ENCODE measurements at regions not wholly inside any gene's neighbourhood (a gene's known extent, or its start where the extent isn't known, plus 50 kb on each side); places are given as distances from the start of the nearest gene placed in this dataset.

DNA sequence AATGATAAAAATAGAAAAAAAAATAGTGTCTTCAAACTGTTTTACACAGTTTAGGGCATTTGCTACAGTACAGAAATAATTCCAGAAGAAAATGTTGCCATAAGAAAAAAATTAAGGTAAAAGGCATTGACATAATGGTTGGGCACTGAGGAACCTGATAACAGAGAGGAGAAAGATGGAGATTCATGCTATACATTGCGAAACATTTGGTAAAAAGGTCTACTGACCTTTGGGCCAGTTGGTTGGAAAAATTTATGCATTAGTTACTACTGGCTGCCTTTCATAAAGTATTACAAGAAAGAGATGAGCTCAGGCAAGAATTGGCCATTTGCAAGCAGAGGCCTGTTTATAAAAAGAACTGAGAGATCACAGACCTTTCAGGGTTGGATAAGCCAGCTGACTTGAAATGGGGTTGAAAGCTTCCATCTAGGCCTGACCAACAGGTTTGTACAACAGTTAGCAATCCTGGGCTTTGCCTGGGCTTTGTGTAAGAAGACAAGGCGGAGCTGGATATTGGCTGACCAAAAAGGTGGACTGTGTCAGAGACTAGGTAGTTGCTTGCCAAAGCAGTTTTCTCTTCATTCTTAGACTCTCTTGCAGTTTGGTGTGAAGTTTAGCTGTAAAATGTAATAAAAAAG is 166.6 kb upstream of the MCTP2 start:
- intact Hi-C loops (cut with DNase I; ENCODE audit: low total_unique reads), result no loop called here
- H3K27me3 ChIP-seq (replicated peaks in 1 of 7), result peaks cover 0 to 10% (median 0%) of the 10 kb centered on the region in 7 donors
- TF ChIP-seq POLR2AphosphoS5 (IDR thresholded peaks at IDR 0.05) (no peak), POLR2A (IDR thresholded peaks at IDR 0.05) (no peak)
- TF ChIP-seq, protein P1, sequence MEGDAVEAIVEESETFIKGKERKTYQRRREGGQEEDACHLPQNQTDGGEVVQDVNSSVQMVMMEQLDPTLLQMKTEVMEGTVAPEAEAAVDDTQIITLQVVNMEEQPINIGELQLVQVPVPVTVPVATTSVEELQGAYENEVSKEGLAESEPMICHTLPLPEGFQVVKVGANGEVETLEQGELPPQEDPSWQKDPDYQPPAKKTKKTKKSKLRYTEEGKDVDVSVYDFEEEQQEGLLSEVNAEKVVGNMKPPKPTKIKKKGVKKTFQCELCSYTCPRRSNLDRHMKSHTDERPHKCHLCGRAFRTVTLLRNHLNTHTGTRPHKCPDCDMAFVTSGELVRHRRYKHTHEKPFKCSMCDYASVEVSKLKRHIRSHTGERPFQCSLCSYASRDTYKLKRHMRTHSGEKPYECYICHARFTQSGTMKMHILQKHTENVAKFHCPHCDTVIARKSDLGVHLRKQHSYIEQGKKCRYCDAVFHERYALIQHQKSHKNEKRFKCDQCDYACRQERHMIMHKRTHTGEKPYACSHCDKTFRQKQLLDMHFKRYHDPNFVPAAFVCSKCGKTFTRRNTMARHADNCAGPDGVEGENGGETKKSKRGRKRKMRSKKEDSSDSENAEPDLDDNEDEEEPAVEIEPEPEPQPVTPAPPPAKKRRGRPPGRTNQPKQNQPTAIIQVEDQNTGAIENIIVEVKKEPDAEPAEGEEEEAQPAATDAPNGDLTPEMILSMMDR (IDR thresholded peaks at IDR 0.05 in 8 of 11, conservative IDR thresholded peaks at IDR 0.05 in 3 of 11), result no peak
- no peak for DNase-seq
- no peak overlapping the region for H3K4me3 ChIP-seq
- peaks cover 0 to 23% (median 9%) of the 10 kb centered on the region in 8 donors for H3K9me3 ChIP-seq
- no peak overlapping the region for H3K27ac ChIP-seq
- no peaks in the 10 kb centered on the region for H3K4me1 ChIP-seq
- no peaks in the 10 kb centered on the region for H3K36me3 ChIP-seq
- WGBS, 5 donors, result 84 to 93% (median 86%) methylated on average over 2 of the region's 2 CpGs

DNA sequence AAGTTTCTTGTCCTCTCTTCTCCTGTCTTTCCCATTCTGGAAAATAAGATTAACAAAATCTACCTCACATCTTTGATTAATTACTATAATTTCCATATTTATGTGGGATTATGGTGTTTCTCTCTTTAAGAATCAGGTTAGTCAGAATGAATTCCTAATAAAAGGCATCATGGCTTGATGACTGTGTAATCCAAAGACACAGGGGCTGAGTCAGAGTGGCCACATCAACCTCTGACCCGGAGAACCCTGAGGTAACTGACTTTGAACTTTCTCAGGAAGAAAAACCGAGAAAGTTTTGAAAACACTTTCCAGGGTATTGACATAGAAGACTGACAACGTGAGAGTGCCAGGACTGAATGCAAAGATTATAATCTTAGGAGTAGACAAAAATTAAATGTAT is 170.3 kb upstream of the MCTP2 start:
- H3K27ac ChIP-seq, result no peak overlapping the region
- TF ChIP-seq POLR2A (IDR thresholded peaks at IDR 0.05) (no peak), POLR2AphosphoS5 (IDR thresholded peaks at IDR 0.05) (no peak)
- TF ChIP-seq, protein P1 (IDR thresholded peaks at IDR 0.05 in 8 of 11, conservative IDR thresholded peaks at IDR 0.05 in 3 of 11), result no peak

DNA sequence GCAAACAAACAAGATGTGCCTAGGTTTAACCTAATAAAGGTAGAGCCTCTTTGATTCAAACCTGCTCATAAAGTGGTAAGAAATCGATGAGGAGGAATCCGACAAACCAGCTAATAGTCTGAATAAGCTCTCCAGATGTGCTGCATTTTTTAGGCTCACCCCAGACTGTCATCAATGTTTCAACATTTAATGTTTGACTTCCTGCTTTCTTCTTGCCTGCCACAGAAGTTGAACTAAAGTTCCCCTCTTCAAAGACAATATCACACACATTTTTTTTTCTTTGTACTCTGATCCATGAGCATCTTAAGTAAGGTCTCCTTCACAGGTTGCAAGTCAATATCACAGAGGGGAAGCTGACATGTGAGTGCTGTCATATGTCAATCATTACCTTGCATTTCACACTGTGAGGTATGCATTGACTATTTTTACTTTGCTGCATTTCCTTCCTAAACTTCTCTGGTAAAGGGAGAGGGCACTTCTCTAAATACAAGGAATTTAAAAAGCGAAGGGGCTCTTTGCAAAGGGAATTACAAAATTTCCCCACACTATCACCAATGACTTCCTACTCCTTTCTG is 172.3 kb upstream of the MCTP2 start:
- TF ChIP-seq, protein P1 (IDR thresholded peaks at IDR 0.05 in 8 of 11, conservative IDR thresholded peaks at IDR 0.05 in 3 of 11), result no peak
- TF ChIP-seq POLR2A (IDR thresholded peaks at IDR 0.05) (no peak), POLR2AphosphoS5 (IDR thresholded peaks at IDR 0.05) (no peak)
- 17 to 38% (median 21%) methylated on average over 3 of the region's 3 CpGs for WGBS, 5 donors
- Histone ChIP-seq H3K36me3 (no peaks in the 10 kb centered on the region), H3K27me3 (replicated peaks in 1 of 7) (peaks cover 0 to 16% (median 0%) of the 10 kb centered on the region in 7 donors), H3K4me3 (no peak overlapping the region), H3K27ac (no peak overlapping the region), H3K9me3 (no peaks in the 10 kb centered on the region), H3K4me1 (peaks cover 0 to 4% (median 0%) of the 10 kb centered on the region in 6 donors)
- intact Hi-C loops (cut with DNase I; ENCODE audit: low total_unique reads), result no loop called here
- no peak for DNase-seq

More for the DNA sequence above, 170.3 kb upstream of the MCTP2 start:
- Histone ChIP-seq H3K27me3 (replicated peaks in 1 of 7) (peaks cover 0 to 16% (median 0%) of the 10 kb centered on the region in 7 donors), H3K36me3 (no peaks in the 10 kb centered on the region), H3K4me1 (peaks cover 0 to 4% (median 0%) of the 10 kb centered on the region in 6 donors), H3K9me3 (no peaks in the 10 kb centered on the region), H3K4me3 (no peak overlapping the region)
- no peak for DNase-seq
- intact Hi-C loops (cut with DNase I; ENCODE audit: low total_unique reads), result no loop called here
- 66 to 83% (median 75%) methylated on average over 3 of the region's 3 CpGs for WGBS, 5 donors

DNA sequence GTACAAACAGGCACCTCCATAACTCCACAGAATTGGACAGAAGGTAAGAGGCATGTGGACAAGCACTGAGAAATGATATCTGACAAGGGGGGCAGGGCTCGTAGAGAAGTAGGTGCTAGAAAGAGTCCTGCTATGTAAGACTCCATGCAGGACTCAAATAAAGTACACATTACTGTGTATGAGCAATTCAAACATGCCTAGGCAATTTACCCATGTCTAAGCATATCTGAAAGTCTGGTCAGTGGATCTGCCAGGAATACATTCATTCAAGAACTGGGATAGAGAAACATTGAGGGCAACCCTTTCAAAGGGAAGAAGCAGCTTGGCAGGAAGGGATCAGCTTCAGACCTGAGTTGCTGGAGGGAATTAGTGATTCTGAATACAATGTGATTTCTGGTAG is 174.1 kb upstream of the MCTP2 start:
- no peak overlapping the region for H3K27ac ChIP-seq
- DNase-seq, result no peak
- H3K4me1 ChIP-seq, result peaks cover 0 to 4% (median 0%) of the 10 kb centered on the region in 6 donors
- TF ChIP-seq, protein P1 (IDR thresholded peaks at IDR 0.05 in 8 of 11, conservative IDR thresholded peaks at IDR 0.05 in 3 of 11), result no peak
- TF ChIP-seq POLR2AphosphoS5 (IDR thresholded peaks at IDR 0.05), result no peak
- no peak for TF ChIP-seq POLR2A (IDR thresholded peaks at IDR 0.05)
- no peak overlapping the region for H3K4me3 ChIP-seq
- H3K9me3 ChIP-seq, result no peaks in the 10 kb centered on the region
- intact Hi-C loops (cut with DNase I; ENCODE audit: low total_unique reads), result no loop called here
- H3K36me3 ChIP-seq, result no peaks in the 10 kb centered on the region
- H3K27me3 ChIP-seq (replicated peaks in 1 of 7), result peaks cover 0 to 16% (median 0%) of the 10 kb centered on the region in 7 donors
- 64 to 83% (median 68%) methylated on average over 1 of the region's 1 CpG for WGBS, 5 donors

Measured in spleen (tissue), 11 donors.